ENCODE measurements at regions not wholly inside any gene's neighbourhood (a gene's known extent, or its start where the extent isn't known, plus 50 kb on each side); places are given as distances from the start of the nearest gene placed in this dataset.

GRCh38 chr20:21918398-21918797 lies 212.9 kb downstream of the PAX1 start:
- H3K4me1 ChIP-seq: no peaks in the 10 kb centered on the region
- no peaks in the 10 kb centered on the region for H3K9me3 ChIP-seq
- no peak overlapping the region for H3K27ac ChIP-seq
- DNase-seq: no peak
- no peaks in the 10 kb centered on the region for H3K27me3 ChIP-seq
- TF ChIP-seq CTCF (IDR thresholded peaks at IDR 0.05) (no peak), POLR2A (IDR thresholded peaks at IDR 0.05) (no peak)
- H3K36me3 ChIP-seq: no peaks in the 10 kb centered on the region
- intact Hi-C loops (cut with DNase I; ENCODE audit: low total_unique reads): no loop called here
- no peak overlapping the region for H3K4me3 ChIP-seq

GRCh38 chr20:21902391-21902790 lies 196.9 kb downstream of the PAX1 start:
- Histone ChIP-seq H3K4me1 (peaks cover 0 to 10% of the 10 kb centered on the region in 2 donors), H3K27ac (no peak overlapping the region), H3K9me3 (no peaks in the 10 kb centered on the region), H3K27me3 (no peaks in the 10 kb centered on the region), H3K36me3 (no peaks in the 10 kb centered on the region), H3K4me3 (no peak overlapping the region)
- DNase-seq: no peak
- intact Hi-C loops (cut with DNase I; ENCODE audit: low total_unique reads): no loop called here
- TF ChIP-seq CTCF (IDR thresholded peaks at IDR 0.05) (no peak), POLR2A (IDR thresholded peaks at IDR 0.05) (no peak)

- Histone ChIP-seq H3K27ac (peak overlapping the region in 1 of 2 donors; percentile 36), H3K4me3 (no peak overlapping the region), H3K36me3 (no peaks in the 10 kb centered on the region), H3K9me3 (no peaks in the 10 kb centered on the region), H3K27me3 (no peaks in the 10 kb centered on the region), H3K4me1 (peaks cover 0 to 10% of the 10 kb centered on the region in 2 donors)
- DNase-seq: peak; percentile 85 to 86
- intact Hi-C loops (cut with DNase I; ENCODE audit: low total_unique reads): no loop called here
- no peak for TF ChIP-seq CTCF (IDR thresholded peaks at IDR 0.05)
- TF ChIP-seq POLR2A (IDR thresholded peaks at IDR 0.05): no peak
Measured at GRCh38 chr20:21901470-21902275, 196.2 kb downstream of the PAX1 start.

- Histone ChIP-seq H3K27ac (peak overlapping the region; percentile 7 to 21), H3K36me3 (no peaks in the 10 kb centered on the region), H3K4me1 (peaks cover 0 to 5% of the 10 kb centered on the region in 2 donors), H3K27me3 (no peaks in the 10 kb centered on the region), H3K4me3 (no peak overlapping the region), H3K9me3 (no peaks in the 10 kb centered on the region)
- no peak for TF ChIP-seq POLR2A (IDR thresholded peaks at IDR 0.05)
- TF ChIP-seq CTCF (IDR thresholded peaks at IDR 0.05): no peak
- intact Hi-C loops (cut with DNase I; ENCODE audit: low total_unique reads): no loop called here
- DNase-seq: no peak
Measured at GRCh38 chr20:21900431-21900830, 195.0 kb downstream of the PAX1 start.

GRCh38 chr20:21874921-21875320 lies 169.5 kb downstream of the PAX1 start:
- Histone ChIP-seq H3K4me3 (no peak overlapping the region), H3K27me3 (no peaks in the 10 kb centered on the region), H3K4me1 (no peaks in the 10 kb centered on the region), H3K36me3 (no peaks in the 10 kb centered on the region), H3K9me3 (no peaks in the 10 kb centered on the region), H3K27ac (peak overlapping the region in 1 of 2 donors; percentile 26)
- DNase-seq: no peak
- intact Hi-C loops (cut with DNase I; ENCODE audit: low total_unique reads): no loop called here
- TF ChIP-seq CTCF (IDR thresholded peaks at IDR 0.05) (no peak), POLR2A (IDR thresholded peaks at IDR 0.05) (no peak)
